Suppressor macrophage (primary cell): ENCODE measurements at regions not wholly inside any gene's neighbourhood (a gene's known extent, or its start where the extent isn't known, plus 50 kb on each side); places are given as distances from the start of the nearest gene placed in this dataset.
"Not testable (repeated sequence)": the region's sequence is repeated elsewhere in the genome, so short reads cannot be mapped to it uniquely, and the experiment has no call there.

Source experiments
- DNase-seq, 4 experiments: peaks; one replicate each; pipeline ENCODE4 v3.0.0-alpha.2; 2020 to 2022

DNA sequence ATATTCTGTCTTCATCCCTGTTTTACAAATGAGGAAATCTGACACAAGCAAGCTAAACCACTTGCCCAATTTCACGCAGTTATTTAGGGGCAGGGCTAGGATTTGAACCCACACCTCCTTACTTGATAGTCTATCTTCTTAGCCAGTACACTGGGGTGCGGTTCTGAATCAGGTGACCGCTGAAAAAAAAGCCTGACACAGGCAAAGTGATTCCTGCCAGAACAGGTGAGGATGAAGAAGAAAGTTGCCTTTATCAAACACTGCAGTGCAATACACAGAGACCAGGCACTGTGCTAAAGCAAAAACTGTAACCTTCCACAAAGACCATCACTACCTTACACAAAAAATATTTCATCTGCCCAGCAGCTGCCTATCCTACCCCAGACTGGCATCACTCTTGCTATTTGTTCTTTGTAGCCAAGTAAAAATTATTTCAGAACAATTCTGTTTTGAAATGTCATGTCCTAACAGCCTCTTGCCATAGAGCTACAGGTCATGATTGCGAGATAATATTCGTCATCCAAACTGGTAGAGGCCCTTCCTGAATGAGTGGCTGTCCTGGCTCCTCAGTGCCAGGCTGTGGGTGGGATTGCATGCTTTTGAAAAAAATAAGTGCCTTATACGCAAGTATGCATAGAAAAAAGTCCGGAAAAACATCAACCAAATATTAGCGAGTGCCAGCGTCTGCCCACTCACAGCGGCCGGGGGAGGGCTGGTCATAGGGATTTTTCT, 142.3 kb upstream of the TPM1 start:
- DNase-seq: peak in 3 of 4 experiments; percentile 34 to 50 (median 38)

DNA sequence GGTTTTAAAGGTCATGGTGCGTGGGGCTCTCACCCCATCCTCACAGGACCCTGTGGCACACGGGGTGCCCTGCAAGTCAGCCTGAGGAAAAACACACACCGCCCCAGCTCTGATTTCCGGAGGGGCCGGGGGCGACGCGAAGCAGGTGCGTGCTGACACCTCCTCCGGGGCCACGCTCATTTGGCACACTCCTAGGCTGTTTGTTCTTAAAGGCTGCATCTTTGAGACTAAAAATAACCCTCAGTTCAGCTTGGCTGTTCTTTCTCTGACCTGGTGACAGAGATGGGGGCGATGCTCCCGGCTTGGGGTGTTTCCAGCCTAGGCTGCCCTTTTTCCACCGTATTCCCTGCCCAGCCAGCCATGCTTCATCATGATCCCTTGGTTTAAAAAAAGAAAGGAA, 141.5 kb upstream of the TPM1 start:
- no peak for DNase-seq

DNA sequence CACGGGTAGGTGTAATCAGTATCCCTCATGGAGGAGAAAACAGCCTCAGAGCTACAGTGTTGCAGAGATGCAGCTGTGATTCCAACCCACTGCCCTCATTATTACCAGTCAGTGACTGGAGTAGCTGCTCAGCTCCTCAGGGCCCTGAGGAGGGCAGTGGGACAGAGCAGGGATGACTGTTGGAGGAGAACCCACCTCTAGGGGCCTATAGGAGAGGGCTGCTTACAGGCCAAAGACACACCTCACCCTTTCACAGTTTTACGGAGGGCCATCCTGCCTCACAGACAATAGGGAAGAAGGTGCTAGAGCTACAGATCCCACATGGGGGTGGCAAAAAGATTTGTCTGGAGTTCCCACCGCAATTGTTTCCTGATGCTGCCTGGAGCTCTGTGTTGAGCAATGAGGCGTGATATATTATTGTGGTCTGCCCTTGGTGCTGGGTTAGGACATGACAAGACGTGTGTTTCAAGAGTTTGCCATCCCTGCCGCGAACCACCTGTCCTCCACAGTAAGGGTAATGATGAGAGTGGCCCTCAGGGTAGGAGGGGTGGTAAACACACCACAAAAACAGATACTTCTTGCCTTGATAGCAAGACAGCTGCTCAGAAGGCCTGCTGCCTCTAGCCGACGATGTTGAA, 140.5 kb upstream of the TPM1 start:
- DNase-seq: no peak

GRCh38 chr15:62902821-62903220, 139.7 kb upstream of the TPM1 start:
- DNase-seq: no peak

GRCh38 chr15:62903437-62903836, 139.1 kb upstream of the TPM1 start:
- DNase-seq: no peak

GRCh38 chr15:62904041-62904910, 138.3 kb upstream of the TPM1 start:
- no peak for DNase-seq

GRCh38 chr15:62906627-62907026, 135.9 kb upstream of the TPM1 start:
- no peak for DNase-seq

DNA sequence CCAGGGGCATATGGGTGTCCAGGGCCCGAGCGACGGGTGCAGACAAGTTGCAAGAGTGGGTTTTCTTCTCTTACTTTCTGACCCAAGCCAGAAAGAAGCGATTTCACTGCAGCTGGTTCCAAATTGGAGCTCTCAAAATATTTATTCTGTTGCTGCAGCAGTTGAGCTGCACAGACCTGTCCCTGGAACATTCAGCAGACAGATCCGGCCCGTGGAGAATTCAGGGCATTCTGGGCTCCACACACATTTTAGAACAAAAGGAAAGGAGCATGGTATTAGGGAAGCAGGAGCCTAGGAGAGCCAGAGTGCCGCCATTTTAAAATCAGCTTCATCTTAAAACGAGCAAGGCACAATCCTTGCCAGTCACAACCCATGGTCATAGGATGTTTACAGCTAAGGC, 135.3 kb upstream of the TPM1 start:
- DNase-seq: no peak

DNA sequence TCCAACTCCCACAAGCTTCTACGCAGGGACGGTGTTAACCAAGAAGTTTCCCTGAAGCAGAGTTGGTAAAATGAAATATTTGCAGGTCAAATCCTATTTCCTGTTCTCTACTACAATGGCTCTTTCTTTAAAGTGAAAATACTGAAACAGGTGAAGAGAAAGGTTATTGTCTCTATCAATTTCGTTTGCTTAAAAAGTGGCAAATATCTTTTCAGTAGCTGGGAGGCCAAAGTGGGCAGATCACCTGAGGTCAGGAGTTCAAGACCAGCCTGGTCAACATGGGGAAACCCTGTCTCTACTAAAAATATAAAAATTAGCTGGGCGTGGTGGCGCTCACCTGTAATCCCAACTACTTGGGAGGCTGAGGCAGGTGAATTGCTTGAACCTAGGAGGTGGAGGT, 134.2 kb upstream of the TPM1 start:
- DNase-seq: not testable (repeated sequence)

GRCh38 chr15:62909257-62909656, 133.3 kb upstream of the TPM1 start:
- no peak for DNase-seq

- no peak for DNase-seq
Observed at GRCh38 chr15:62912282-62912681, 130.3 kb upstream of the TPM1 start.

- no peak for DNase-seq
Observed at GRCh38 chr15:62912808-62913207, 129.7 kb upstream of the TPM1 start.

DNA sequence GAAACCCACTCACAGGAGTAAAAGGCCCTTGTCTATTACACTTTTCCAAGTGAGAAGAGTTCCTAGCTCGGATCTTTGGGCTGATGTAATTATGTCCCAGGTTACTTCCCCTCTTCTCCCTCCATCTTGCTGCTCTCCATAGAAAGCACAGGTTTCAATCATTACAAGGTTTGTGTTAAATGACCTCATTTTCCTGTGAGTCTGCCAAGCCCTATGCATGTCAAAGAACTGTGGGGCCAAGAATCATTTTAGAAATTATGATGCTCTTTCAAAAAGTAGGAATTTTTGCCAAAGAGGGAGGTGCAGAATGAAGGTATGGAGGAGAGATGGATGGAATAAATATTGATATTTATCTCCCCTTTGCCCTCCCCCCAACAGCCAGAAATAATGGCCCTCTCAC, 129.3 kb upstream of the TPM1 start:
- no peak for DNase-seq

DNA sequence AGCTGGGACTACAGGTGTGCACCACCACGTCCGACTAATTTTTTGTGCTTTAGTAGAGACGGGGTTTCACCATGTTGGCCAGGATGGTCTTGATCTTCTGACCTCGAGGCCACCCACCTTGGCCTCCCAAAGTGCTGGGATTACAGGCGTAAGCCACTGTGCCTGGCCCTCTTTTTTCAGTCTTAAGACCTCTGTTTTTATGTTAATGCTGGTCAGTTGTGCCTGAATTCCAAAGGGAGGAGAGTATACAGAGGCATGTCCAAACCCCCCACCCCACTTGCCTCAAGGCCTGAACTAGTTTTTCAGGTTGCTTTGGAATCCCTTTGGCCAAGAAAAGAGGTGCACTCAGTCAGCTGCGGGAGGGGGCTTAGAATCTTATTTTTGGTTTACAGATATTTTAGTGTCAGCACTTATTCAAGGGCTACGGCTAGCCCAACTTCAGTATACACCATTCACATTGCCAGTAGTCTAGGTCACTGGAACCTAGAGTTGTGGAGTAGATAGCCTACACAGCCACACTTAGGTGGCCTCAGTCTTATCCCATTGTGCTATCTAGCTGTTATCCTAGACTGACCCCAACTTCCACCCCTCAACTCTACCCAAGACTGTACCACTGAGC, 128.0 kb upstream of the TPM1 start:
- no peak for DNase-seq

- peak; percentile 45 to 63 (median 60) for DNase-seq
Observed at GRCh38 chr15:62920682-62921502, 121.7 kb upstream of the TPM1 start.

GRCh38 chr15:62922514-62922913, 120.0 kb upstream of the TPM1 start:
- no peak for DNase-seq

DNA sequence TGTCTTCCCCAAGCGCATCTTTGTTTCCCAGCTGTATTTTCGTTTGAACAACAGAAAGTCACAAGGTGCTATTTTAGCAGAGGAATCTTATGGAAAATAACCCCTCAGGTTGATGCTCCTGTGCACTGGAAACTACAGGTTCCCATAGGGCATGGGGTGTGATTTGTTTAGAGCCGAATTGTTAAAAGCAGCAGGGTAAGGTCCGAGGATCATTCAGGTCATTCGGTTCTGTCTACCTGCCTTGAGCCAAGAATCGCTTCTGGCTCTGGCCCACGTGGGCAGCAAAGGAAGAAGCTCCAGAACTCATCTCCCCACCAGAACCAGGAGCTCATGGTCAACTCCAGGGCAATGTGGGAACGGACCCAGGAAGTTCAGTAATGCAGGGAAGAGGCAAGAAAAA, 116.7 kb upstream of the TPM1 start:
- no peak for DNase-seq

GRCh38 chr15:62927196-62927595, 115.4 kb upstream of the TPM1 start:
- DNase-seq: no peak

- no peak for DNase-seq
Observed at GRCh38 chr15:62927836-62928235, 114.7 kb upstream of the TPM1 start.

- DNase-seq: peak in 1 of 4 experiments; percentile 25
Observed at GRCh38 chr15:62928242-62928999, 114.1 kb upstream of the TPM1 start.

- DNase-seq: peak in 1 of 4 experiments; percentile 17
Observed at GRCh38 chr15:62929000-62929357, 113.6 kb upstream of the TPM1 start.
